ENCODE measurements at regions not wholly inside any gene's neighbourhood (a gene's known extent, or its start where the extent isn't known, plus 50 kb on each side); places are given as distances from the start of the nearest gene placed in this dataset.
A peak's percentile ranks its signal among the peaks of the same experiment; 100 is the strongest.

DNA sequence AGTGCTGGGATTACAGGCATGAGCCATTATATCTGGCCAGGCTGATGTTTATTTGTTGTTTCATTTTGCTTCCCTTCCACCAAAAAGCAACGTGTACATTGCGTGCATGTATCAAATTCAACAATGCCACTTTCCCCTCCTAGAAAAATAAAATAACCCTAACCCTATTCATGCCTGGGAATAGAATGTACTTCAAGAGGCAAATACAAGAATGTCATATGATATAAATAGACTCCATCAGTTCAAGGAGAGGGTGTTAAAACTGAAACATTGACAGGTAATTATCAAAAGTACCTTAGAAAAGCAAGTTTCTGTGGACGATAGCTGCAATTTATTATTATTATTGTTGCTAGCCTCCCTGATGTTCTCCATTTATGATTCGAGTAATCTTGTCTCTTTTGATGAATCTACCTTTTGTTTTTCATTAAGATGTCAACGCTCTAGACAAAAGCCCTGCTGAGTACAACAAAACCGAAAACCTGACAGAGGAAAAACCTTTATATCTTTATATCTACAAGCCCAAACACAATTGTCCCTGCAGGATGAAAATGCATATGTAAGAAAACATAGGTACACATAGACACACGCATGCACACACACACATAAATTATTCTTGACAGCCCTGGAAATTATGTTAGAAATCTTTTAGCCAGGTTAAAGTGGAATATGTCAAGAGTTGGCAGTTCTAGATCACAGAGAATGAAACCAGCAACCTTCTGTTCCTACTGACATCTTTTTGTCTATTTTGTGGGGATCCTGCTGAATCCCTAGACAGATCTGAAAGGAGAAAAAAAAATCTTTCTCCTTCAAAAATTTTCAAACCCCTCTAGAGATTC lies 98.9 kb downstream of the BTG1 start:
- peaks cover 8 to 14% of the 10 kb centered on the region in 2 experiments for H3K4me1 ChIP-seq (ENCODE audit: control insufficient read depth in 1 of 2, extremely low read depth in 1 of 2, insufficient read depth in 2 of 2, low read length in 2 of 2)
- peaks cover 0 to 9% (median 0%) of the 10 kb centered on the region in 3 donors for H3K9me3 Mint-ChIP-seq
- H3K27ac ChIP-seq (ENCODE audit: low read length), result peak overlapping the region; percentile 42
- H3K4me3 Mint-ChIP-seq, result peak overlapping the region; percentile 63 to 83 (median 73)
- no peaks in the 10 kb centered on the region for H3K27me3 ChIP-seq (replicated peaks in 1 of 2; ENCODE audit: control insufficient read depth in 2 of 2, extremely low read depth in 1 of 2, insufficient read depth in 2 of 2, low read length in 1 of 2)
- H3K36me3 Mint-ChIP-seq, result peaks cover 16% of the 10 kb centered on the region
- H3K27ac Mint-ChIP-seq, result peak overlapping the region; percentile 91 to 97
- H3K36me3 ChIP-seq (ENCODE audit: control insufficient read depth in 2 of 2, extremely low read depth in 1 of 2, insufficient read depth in 1 of 2, low read length in 1 of 2), result no peaks in the 10 kb centered on the region
- no peaks in the 10 kb centered on the region for H3K9me3 ChIP-seq
- ATAC-seq (replicated peaks in 1 of 4) (peak; percentile 33 to 57 (median 47)), DNase-seq (no peak)
- H3K4me3 ChIP-seq (ENCODE audit: control insufficient read depth in 1 of 2, extremely low read depth in 1 of 2, low read length in 1 of 2), result peak overlapping the region in 1 of 2 donors; percentile 20
- WGBS (ENCODE audit: insufficient coverage), result no CpG with 5 or more reads among the region's 7 CpGs
- CTCF ChIA-PET, result interaction anchor here in 1 of 2 donors (0.6 kb wide), 1 partner anchor 13 kb away, joined by 5 read pairs; no protein-coding TSS in a partner anchor
- POLR2A ChIA-PET, result interaction anchor here (0.5 to 0.6 kb wide), 2 partner anchors 232 to 497 kb away, joined by 3 to 8 read pairs; no protein-coding TSS in a partner anchor
- H3K27me3 Mint-ChIP-seq, result no peaks in the 10 kb centered on the region
- peaks cover 78 to 84% (median 84%) of the 10 kb centered on the region in 3 donors for H3K4me1 Mint-ChIP-seq

DNA sequence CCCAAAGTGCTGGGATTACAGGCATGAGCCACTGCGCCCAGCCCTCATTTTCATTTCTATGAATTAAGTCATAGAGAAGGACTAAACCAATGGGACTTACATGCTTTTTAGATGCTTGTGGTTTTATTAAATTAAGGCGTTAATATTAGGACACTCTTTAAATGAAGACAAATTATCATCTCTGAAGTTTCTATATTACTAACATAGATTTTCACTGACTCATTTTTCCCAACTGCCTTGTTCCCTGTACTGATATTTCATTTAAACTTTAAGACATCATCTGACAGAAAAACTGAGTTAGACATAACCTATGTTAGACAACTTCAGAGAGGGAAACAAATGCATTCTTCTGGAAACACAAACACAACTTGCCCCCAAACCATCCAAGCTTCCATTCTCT lies 99.8 kb downstream of the BTG1 start:
- Histone ChIP-seq H3K27me3 (replicated peaks in 1 of 2; ENCODE audit: control insufficient read depth in 2 of 2, extremely low read depth in 1 of 2, insufficient read depth in 2 of 2, low read length in 1 of 2) (no peaks in the 10 kb centered on the region), H3K4me3 (ENCODE audit: control insufficient read depth in 1 of 2, extremely low read depth in 1 of 2, low read length in 1 of 2) (no peak overlapping the region), H3K4me1 (ENCODE audit: control insufficient read depth in 1 of 2, extremely low read depth in 1 of 2, insufficient read depth in 2 of 2, low read length in 2 of 2) (peaks cover 11 to 20% of the 10 kb centered on the region in 2 experiments), H3K36me3 (ENCODE audit: control insufficient read depth in 2 of 2, extremely low read depth in 1 of 2, insufficient read depth in 1 of 2, low read length in 1 of 2) (no peaks in the 10 kb centered on the region), H3K27ac (ENCODE audit: low read length) (peak overlapping the region; percentile 42), H3K9me3 (no peaks in the 10 kb centered on the region)
- Mint-ChIP-seq H3K4me1 (peaks cover 77 to 84% (median 83%) of the 10 kb centered on the region in 3 donors), H3K27ac (peak overlapping the region; percentile 91 to 97), H3K27me3 (no peaks in the 10 kb centered on the region), H3K36me3 (peaks cover 16% of the 10 kb centered on the region), H3K9me3 (peaks cover 0 to 9% (median 0%) of the 10 kb centered on the region in 3 donors), H3K4me3 (peak overlapping the region in 2 of 3 donors; percentile 63 to 83)
- no CpG with 5 or more reads among the region's 2 CpGs for WGBS (ENCODE audit: insufficient coverage)
- no peak for ATAC-seq (replicated peaks in 1 of 4)
- ChIA-PET POLR2A (interaction anchor here in 1 of 2 donors (0.5 to 0.6 kb wide), 2 partner anchors 78 to 96 kb away, joined by 3 to 5 read pairs; no protein-coding TSS in a partner anchor), CTCF (no interaction called here)
- no peak for DNase-seq

DNA sequence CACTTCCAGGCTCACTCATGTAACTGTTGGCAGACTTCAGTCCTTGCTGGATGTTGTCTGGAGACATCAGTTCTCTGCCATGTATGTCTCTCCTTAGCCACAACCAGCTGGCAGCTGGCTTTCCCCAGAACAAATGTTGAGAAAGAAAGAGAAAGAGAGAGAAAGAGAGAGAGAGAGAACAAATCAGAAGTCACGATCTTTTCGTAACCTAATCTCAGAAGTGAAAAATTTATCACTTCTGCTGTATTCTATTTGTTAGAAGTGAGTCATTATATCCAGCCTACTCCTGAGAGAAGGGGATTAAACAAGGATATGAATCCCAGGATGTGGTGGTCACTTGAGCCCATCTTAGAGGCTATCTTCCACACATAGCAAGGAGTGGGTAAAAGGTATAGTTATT lies 101.2 kb downstream of the BTG1 start:
- ATAC-seq (replicated peaks in 1 of 4), result no peak
- Mint-ChIP-seq H3K27me3 (no peaks in the 10 kb centered on the region), H3K4me1 (peaks cover 76 to 85% (median 80%) of the 10 kb centered on the region in 3 donors), H3K4me3 (no peak overlapping the region), H3K27ac (peak overlapping the region; percentile 19 to 24), H3K36me3 (peaks cover 10% of the 10 kb centered on the region), H3K9me3 (peaks cover 0 to 9% (median 0%) of the 10 kb centered on the region in 3 donors)
- H3K27me3 ChIP-seq (replicated peaks in 1 of 2; ENCODE audit: control insufficient read depth in 2 of 2, extremely low read depth in 1 of 2, insufficient read depth in 2 of 2, low read length in 1 of 2), result no peaks in the 10 kb centered on the region
- H3K27ac ChIP-seq (ENCODE audit: low read length), result no peak overlapping the region
- peaks cover 11 to 22% of the 10 kb centered on the region in 2 experiments for H3K4me1 ChIP-seq (ENCODE audit: control insufficient read depth in 1 of 2, extremely low read depth in 1 of 2, insufficient read depth in 2 of 2, low read length in 2 of 2)
- no CpG with 5 or more reads among the region's 2 CpGs for WGBS (ENCODE audit: insufficient coverage)
- no peaks in the 10 kb centered on the region for H3K9me3 ChIP-seq
- H3K4me3 ChIP-seq (ENCODE audit: control insufficient read depth in 1 of 2, extremely low read depth in 1 of 2, low read length in 1 of 2), result no peak overlapping the region
- POLR2A ChIA-PET, result no interaction called here
- no peaks in the 10 kb centered on the region for H3K36me3 ChIP-seq (ENCODE audit: control insufficient read depth in 2 of 2, extremely low read depth in 1 of 2, insufficient read depth in 1 of 2, low read length in 1 of 2)
- no peak for DNase-seq
- CTCF ChIA-PET, result no interaction called here

DNA sequence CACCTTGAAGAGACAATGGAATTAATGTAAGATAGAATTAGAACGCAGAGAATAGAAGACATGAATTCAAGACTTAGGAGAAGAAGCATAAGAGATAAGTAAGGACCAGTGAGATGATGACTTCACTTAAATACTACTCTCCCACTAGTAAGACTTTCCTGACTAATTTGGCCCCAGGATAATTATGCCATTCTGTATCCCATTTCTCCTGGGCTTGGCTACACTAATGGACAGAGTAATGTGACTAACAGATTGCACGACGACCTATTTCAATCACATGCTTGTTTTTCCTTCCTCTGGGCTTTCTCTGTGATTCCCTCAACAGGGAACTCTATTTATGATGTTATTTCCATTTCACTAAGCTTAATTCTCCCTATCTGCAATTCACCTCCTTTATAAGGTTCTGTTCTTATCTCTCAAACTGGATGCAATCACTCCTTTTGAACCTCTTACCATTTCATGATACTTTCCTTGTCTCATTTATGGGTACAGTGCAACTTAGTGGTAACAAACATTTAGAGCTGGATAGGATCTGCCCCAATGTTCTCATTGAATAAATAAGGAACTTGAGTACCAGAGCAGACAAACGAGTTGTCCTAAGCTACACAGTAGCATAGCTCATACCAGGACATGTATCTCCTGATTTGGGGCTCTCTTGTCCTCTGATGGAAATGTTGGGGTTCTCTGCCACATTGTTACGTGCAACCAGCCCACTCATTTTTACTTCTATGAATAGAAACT lies 102.7 kb downstream of the BTG1 start:
- Histone ChIP-seq H3K4me1 (ENCODE audit: control insufficient read depth in 1 of 2, extremely low read depth in 1 of 2, insufficient read depth in 2 of 2, low read length in 2 of 2) (peaks cover 17 to 31% of the 10 kb centered on the region in 2 experiments), H3K36me3 (ENCODE audit: control insufficient read depth in 2 of 2, extremely low read depth in 1 of 2, insufficient read depth in 1 of 2, low read length in 1 of 2) (no peaks in the 10 kb centered on the region), H3K4me3 (ENCODE audit: control insufficient read depth in 1 of 2, extremely low read depth in 1 of 2, low read length in 1 of 2) (no peak overlapping the region), H3K27ac (ENCODE audit: low read length) (no peak overlapping the region), H3K9me3 (no peaks in the 10 kb centered on the region), H3K27me3 (replicated peaks in 1 of 2; ENCODE audit: control insufficient read depth in 2 of 2, extremely low read depth in 1 of 2, insufficient read depth in 2 of 2, low read length in 1 of 2) (no peaks in the 10 kb centered on the region)
- Mint-ChIP-seq H3K4me1 (peaks cover 77 to 81% (median 78%) of the 10 kb centered on the region in 3 donors), H3K27ac (peak overlapping the region; percentile 47 to 66), H3K4me3 (no peak overlapping the region), H3K9me3 (peaks cover 0 to 9% (median 0%) of the 10 kb centered on the region in 3 donors), H3K36me3 (no peaks in the 10 kb centered on the region), H3K27me3 (no peaks in the 10 kb centered on the region)
- DNase-seq (no peak), ATAC-seq (replicated peaks in 1 of 4) (no peak)
- CTCF ChIA-PET, result interaction anchor here (0.6 to 2.1 kb wide), 6 partner anchors 11 to 1526 kb away, joined by 3 to 9 read pairs (median 4); no protein-coding TSS in a partner anchor
- 100% methylated on average over 2 of the region's 5 CpGs for WGBS (ENCODE audit: insufficient coverage)
- POLR2A ChIA-PET, result interaction anchor here (0.5 to 2.4 kb wide), 9 partner anchors 11 to 103 kb away, joined by 3 to 11 read pairs (median 3); partner anchors contain the start of gene BTG1 (in 1 of the 2)

DNA sequence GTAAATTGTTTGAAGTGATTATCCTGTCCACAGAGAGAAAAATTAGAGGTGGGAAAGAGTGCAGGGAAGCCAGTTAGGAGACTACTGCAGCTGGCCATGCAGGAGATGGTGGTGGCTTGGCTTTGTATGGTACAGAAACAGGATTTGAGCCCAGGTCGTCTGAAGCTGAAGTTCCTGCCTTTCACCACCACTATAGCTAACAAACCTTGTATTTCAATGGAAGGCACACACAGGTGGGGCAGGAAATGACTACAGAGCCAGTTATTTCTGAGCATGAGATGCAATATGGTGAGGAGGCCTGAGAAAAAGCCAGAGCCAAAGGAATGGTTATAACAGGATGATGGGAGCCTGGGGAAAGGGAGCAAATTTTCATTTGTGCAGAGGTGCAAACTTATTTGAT lies 103.9 kb downstream of the BTG1 start:
- ATAC-seq (replicated peaks in 1 of 4) (peak; percentile 88 to 96 (median 94)), DNase-seq (peak in 28 of 35 experiments; percentile 4 to 61 (median 25))
- peak overlapping the region in 2 of 3 donors; percentile 37 to 48 for H3K4me3 Mint-ChIP-seq
- Histone ChIP-seq H3K36me3 (ENCODE audit: control insufficient read depth in 2 of 2, extremely low read depth in 1 of 2, insufficient read depth in 1 of 2, low read length in 1 of 2) (no peaks in the 10 kb centered on the region), H3K4me1 (ENCODE audit: control insufficient read depth in 1 of 2, extremely low read depth in 1 of 2, insufficient read depth in 2 of 2, low read length in 2 of 2) (peaks cover 22 to 29% of the 10 kb centered on the region in 2 experiments), H3K27ac (ENCODE audit: low read length) (peak overlapping the region; percentile 24), H3K27me3 (replicated peaks in 1 of 2; ENCODE audit: control insufficient read depth in 2 of 2, extremely low read depth in 1 of 2, insufficient read depth in 2 of 2, low read length in 1 of 2) (no peaks in the 10 kb centered on the region), H3K9me3 (no peaks in the 10 kb centered on the region), H3K4me3 (ENCODE audit: control insufficient read depth in 1 of 2, extremely low read depth in 1 of 2, low read length in 1 of 2) (no peak overlapping the region)
- no peaks in the 10 kb centered on the region for H3K36me3 Mint-ChIP-seq
- peak overlapping the region; percentile 90 to 93 for H3K27ac Mint-ChIP-seq
- peaks cover 77 to 81% (median 78%) of the 10 kb centered on the region in 3 donors for H3K4me1 Mint-ChIP-seq
- WGBS (ENCODE audit: insufficient coverage), result no CpG with 5 or more reads among the region's 1 CpG
- H3K9me3 Mint-ChIP-seq, result peaks cover 0 to 9% (median 0%) of the 10 kb centered on the region in 3 donors
- ChIA-PET POLR2A (interaction anchor here (1.0 to 2.4 kb wide), 7 partner anchors 9 to 100 kb away, joined by 3 to 11 read pairs (median 4); no protein-coding TSS in a partner anchor), CTCF (interaction anchor here (0.5 to 2.1 kb wide), 18 partner anchors 11 to 505 kb away, joined by 3 to 11 read pairs (median 3); no protein-coding TSS in a partner anchor)
- no peaks in the 10 kb centered on the region for H3K27me3 Mint-ChIP-seq

DNA sequence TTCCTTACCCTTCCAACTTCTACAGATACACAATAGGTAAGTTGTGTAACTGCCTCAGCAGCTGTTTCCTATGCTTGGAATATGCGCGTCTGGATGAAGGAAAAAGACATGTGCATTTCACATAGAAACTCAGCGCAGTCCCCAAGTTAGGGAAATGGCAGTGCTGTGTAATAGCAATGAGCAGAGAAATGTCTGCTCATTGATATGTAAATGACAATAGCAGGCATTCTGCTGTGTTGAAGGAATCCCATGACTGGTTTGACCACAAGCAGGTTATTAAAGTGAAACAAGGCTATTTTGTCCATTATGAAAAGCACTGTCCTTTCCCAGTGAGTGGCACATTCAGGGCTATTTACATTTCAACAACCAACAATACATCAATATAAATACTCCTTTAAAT lies 106.6 kb downstream of the BTG1 start:
- H3K4me1 ChIP-seq (ENCODE audit: control insufficient read depth in 1 of 2, extremely low read depth in 1 of 2, insufficient read depth in 2 of 2, low read length in 2 of 2), result peaks cover 41 to 49% of the 10 kb centered on the region in 2 experiments
- 96% methylated on average over 3 of the region's 3 CpGs for WGBS (ENCODE audit: insufficient coverage)
- CTCF ChIA-PET, result no interaction called here

More for the DNA sequence above, 106.6 kb downstream of the BTG1 start:
- H3K4me3 ChIP-seq (ENCODE audit: control insufficient read depth in 1 of 2, extremely low read depth in 1 of 2, low read length in 1 of 2), result no peak overlapping the region
- no peak overlapping the region for H3K27ac ChIP-seq (ENCODE audit: low read length)
- peaks cover 82 to 86% (median 85%) of the 10 kb centered on the region in 3 donors for H3K4me1 Mint-ChIP-seq
- no peaks in the 10 kb centered on the region for H3K27me3 ChIP-seq (replicated peaks in 1 of 2; ENCODE audit: control insufficient read depth in 2 of 2, extremely low read depth in 1 of 2, insufficient read depth in 2 of 2, low read length in 1 of 2)
- peaks cover 0 to 9% (median 0%) of the 10 kb centered on the region in 3 donors for H3K9me3 Mint-ChIP-seq
- no peaks in the 10 kb centered on the region for H3K36me3 ChIP-seq (ENCODE audit: control insufficient read depth in 2 of 2, extremely low read depth in 1 of 2, insufficient read depth in 1 of 2, low read length in 1 of 2)
- no peak for DNase-seq
- POLR2A ChIA-PET, result interaction anchor here (0.6 to 0.9 kb wide), 2 partner anchors 10 to 182 kb away, joined by 3 to 4 read pairs; no protein-coding TSS in a partner anchor
- H3K9me3 ChIP-seq, result no peaks in the 10 kb centered on the region
- H3K36me3 Mint-ChIP-seq, result no peaks in the 10 kb centered on the region
- H3K4me3 Mint-ChIP-seq, result no peak overlapping the region
- no peaks in the 10 kb centered on the region for H3K27me3 Mint-ChIP-seq
- H3K27ac Mint-ChIP-seq, result peak overlapping the region; percentile 29 to 100
- no peak for ATAC-seq (replicated peaks in 1 of 4)

All from T-cell (primary cell).